ENCODE measurements at regions not wholly inside any gene's neighbourhood (a gene's known extent, or its start where the extent isn't known, plus 50 kb on each side); places are given as distances from the start of the nearest gene placed in this dataset.

- H3K9me3 ChIP-seq, result peaks cover 0 to 7% (median 0%) of the 10 kb centered on the region in 8 donors
- no peaks in the 10 kb centered on the region for H3K27me3 ChIP-seq (replicated peaks in 1 of 7)
- TF ChIP-seq CTCF (IDR thresholded peaks at IDR 0.05 in 8 of 11, conservative IDR thresholded peaks at IDR 0.05 in 3 of 11), result no peak
- TF ChIP-seq POLR2A (IDR thresholded peaks at IDR 0.05), result no peak
- TF ChIP-seq POLR2AphosphoS5 (IDR thresholded peaks at IDR 0.05), result no peak
- no peak overlapping the region for H3K27ac ChIP-seq
- no peaks in the 10 kb centered on the region for H3K4me1 ChIP-seq
- H3K4me3 ChIP-seq, result no peak overlapping the region
- H3K36me3 ChIP-seq, result no peaks in the 10 kb centered on the region
- intact Hi-C loops (cut with DNase I; ENCODE audit: low total_unique reads), result no loop called here
- no peak for DNase-seq
Measured at GRCh38 chr4:181760560-181760959, 482.6 kb upstream of the TENM3 start.

- H3K36me3 ChIP-seq, result no peaks in the 10 kb centered on the region
- no peak for DNase-seq
- no peak overlapping the region for H3K27ac ChIP-seq
- H3K9me3 ChIP-seq, result peaks cover 0 to 7% (median 0%) of the 10 kb centered on the region in 8 donors
- no peaks in the 10 kb centered on the region for H3K4me1 ChIP-seq
- intact Hi-C loops (cut with DNase I; ENCODE audit: low total_unique reads), result no loop called here
- no peaks in the 10 kb centered on the region for H3K27me3 ChIP-seq (replicated peaks in 1 of 7)
- WGBS, 5 donors, result 84 to 87% (median 85%) methylated on average over 7 of the region's 7 CpGs
- H3K4me3 ChIP-seq, result no peak overlapping the region
- no peak for TF ChIP-seq POLR2AphosphoS5 (IDR thresholded peaks at IDR 0.05)
- no peak for TF ChIP-seq CTCF (IDR thresholded peaks at IDR 0.05 in 8 of 11, conservative IDR thresholded peaks at IDR 0.05 in 3 of 11)
- TF ChIP-seq POLR2A (IDR thresholded peaks at IDR 0.05), result no peak
Measured at GRCh38 chr4:181761156-181761555, 482.0 kb upstream of the TENM3 start.

- DNase-seq, result no peak
- no peak overlapping the region for H3K4me3 ChIP-seq
- H3K9me3 ChIP-seq, result no peaks in the 10 kb centered on the region
Measured at GRCh38 chr4:181766061-181766548, 477.1 kb upstream of the TENM3 start.

GRCh38 chr4:181770971-181771370 is 472.2 kb upstream of the TENM3 start:
- Histone ChIP-seq H3K9me3 (peaks cover 0 to 5% (median 0%) of the 10 kb centered on the region in 8 donors), H3K27ac (no peak overlapping the region), H3K36me3 (no peaks in the 10 kb centered on the region), H3K4me1 (no peaks in the 10 kb centered on the region), H3K27me3 (replicated peaks in 1 of 7) (no peaks in the 10 kb centered on the region), H3K4me3 (no peak overlapping the region)
- WGBS, 5 donors, result 71 to 94% (median 77%) methylated on average over 1 of the region's 1 CpG
- no peak for DNase-seq
- intact Hi-C loops (cut with DNase I; ENCODE audit: low total_unique reads), result no loop called here
- no peak for TF ChIP-seq POLR2AphosphoS5 (IDR thresholded peaks at IDR 0.05)

More at GRCh38 chr4:181766061-181766548, 477.1 kb upstream of the TENM3 start:
- no peaks in the 10 kb centered on the region for H3K36me3 ChIP-seq
- H3K27me3 ChIP-seq (replicated peaks in 1 of 7), result no peaks in the 10 kb centered on the region
- H3K27ac ChIP-seq, result no peak overlapping the region
- no peak for TF ChIP-seq POLR2A (IDR thresholded peaks at IDR 0.05)
- intact Hi-C loops (cut with DNase I; ENCODE audit: low total_unique reads), result no loop called here
- no peaks in the 10 kb centered on the region for H3K4me1 ChIP-seq
- 78 to 89% (median 83%) methylated on average over 9 of the region's 9 CpGs for WGBS, 5 donors

- TF ChIP-seq POLR2A (IDR thresholded peaks at IDR 0.05) (no peak), CTCF (IDR thresholded peaks at IDR 0.05 in 8 of 11, conservative IDR thresholded peaks at IDR 0.05 in 3 of 11) (no peak), POLR2AphosphoS5 (IDR thresholded peaks at IDR 0.05) (no peak)
- intact Hi-C loops (cut with DNase I; ENCODE audit: low total_unique reads), result no loop called here
- WGBS, 5 donors, result 64 to 76% (median 74%) methylated on average over 4 of the region's 4 CpGs
Measured at GRCh38 chr4:181775298-181775697, 467.9 kb upstream of the TENM3 start.

More at GRCh38 chr4:181775298-181775697, 467.9 kb upstream of the TENM3 start:
- Histone ChIP-seq H3K4me1 (no peaks in the 10 kb centered on the region), H3K27ac (no peak overlapping the region), H3K27me3 (replicated peaks in 1 of 7) (no peaks in the 10 kb centered on the region), H3K9me3 (peaks cover 0 to 5% (median 0%) of the 10 kb centered on the region in 8 donors), H3K36me3 (no peaks in the 10 kb centered on the region), H3K4me3 (no peak overlapping the region)
- no peak for DNase-seq
